OCI-LY1 (cell line): ENCODE measurements at regions not wholly inside any gene's neighbourhood (a gene's known extent, or its start where the extent isn't known, plus 50 kb on each side); places are given as distances from the start of the nearest gene placed in this dataset.

Experiments
- H2AFZ ChIP-seq: fragments of 200-600 bp; sonication (generic), shearing (Covaris generic); 2 replicates; pipeline ENCODE4 v1.6.0; 2014; ENCODE audit warnings: antibody characterized with exemption, mild to moderate bottlenecking, low read length
- H3F3A ChIP-seq: fragments of 200-600 bp; sonication (generic), shearing (Covaris generic); 2 replicates; pipeline ENCODE4 v1.6.0; 2014; ENCODE audit warnings: mild to moderate bottlenecking, antibody characterized with exemption, low read length, moderate library complexity; ENCODE audit not compliant: insufficient read depth
- H3K27ac ChIP-seq: fragments of 200-600 bp; sonication (generic); 2 replicates; pipeline ENCODE4 v1.5.1; 2014; ENCODE audit warnings: low read length, mixed run types, mild to moderate bottlenecking, low read depth; ENCODE audit not compliant: poor library complexity, severe bottlenecking
- H3K27me3 ChIP-seq: fragments of 200-600 bp; sonication (generic); 2 replicates; pipeline ENCODE4 v1.6.0; 2014; ENCODE audit warnings: antibody characterized with exemption, mild to moderate bottlenecking, low read length, moderate library complexity; ENCODE audit not compliant: insufficient read depth
- H3K36me3 ChIP-seq: fragments of 200-600 bp; sonication (generic); 2 replicates; pipeline ENCODE4 v1.6.1; 2014; ENCODE audit warnings: mild to moderate bottlenecking, antibody characterized with exemption, low read length, moderate library complexity, mixed read lengths; ENCODE audit not compliant: insufficient read depth
- H3K4me1 ChIP-seq: fragments of 200-600 bp; sonication (generic); 2 replicates; pipeline ENCODE4 v1.5.1; 2014; ENCODE audit warnings: mild to moderate bottlenecking, low read length, moderate library complexity; ENCODE audit not compliant: insufficient read depth, severe bottlenecking
- H3K4me2 ChIP-seq: fragments of 200-600 bp; sonication (generic), shearing (Covaris generic); 2 replicates; pipeline ENCODE4 v1.6.1; 2014; ENCODE audit warnings: low read length
- H3K4me3 ChIP-seq: fragments of 200-600 bp; sonication (generic); 2 replicates; pipeline ENCODE4 v1.5.1; 2014; ENCODE audit warnings: low read length, low read depth, mild to moderate bottlenecking, mixed read lengths; ENCODE audit not compliant: poor library complexity, severe bottlenecking
- H3K79me2 ChIP-seq: fragments of 200-600 bp; shearing (Covaris generic); 2 replicates; pipeline ENCODE4 v1.6.1; 2016; ENCODE audit warnings: mixed run types, low read length, mixed read lengths; ENCODE audit not compliant: insufficient read depth
- H3K9ac ChIP-seq: fragments of 200-600 bp; sonication (generic), shearing (Covaris generic); 2 replicates; pipeline ENCODE4 v1.6.1; 2014; ENCODE audit warnings: mild to moderate bottlenecking, low read length, mixed read lengths
- H3K9me2 ChIP-seq: fragments of 200-600 bp; sonication (generic), shearing (Covaris generic); 2 replicates; pipeline ENCODE4 v1.6.1; 2014; ENCODE audit warnings: low read depth, mild to moderate bottlenecking, low read length, mixed read lengths
- H3K9me3 ChIP-seq: fragments of 200-600 bp; shearing (Covaris generic); 2 replicates; pipeline ENCODE4 v1.6.1; 2014; ENCODE audit warnings: low read length, mixed read lengths
- H4K20me1 ChIP-seq: fragments of 200-600 bp; sonication (generic), shearing (Covaris generic); 2 replicates; pipeline ENCODE4 v1.6.0; 2016; ENCODE audit warnings: mild to moderate bottlenecking, low read length; ENCODE audit not compliant: insufficient read depth
- EZH2 ChIP-seq: fragments of 200-600 bp; sonication (generic), shearing (Covaris generic); IDR thresholded peaks from 2 replicates; pipeline ENCODE4 v1.8.0; 2017; ENCODE audit warnings: borderline replicate concordance, mixed run types, mild to moderate bottlenecking, antibody characterized with exemption, low read length, moderate library complexity, mixed read lengths
- TF ChIP-seq, protein P1 (sequence below): fragments of 200-600 bp; sonication (generic), shearing (Covaris generic); IDR thresholded peaks from 2 replicates; pipeline ENCODE4 v1.5.1; 2017; ENCODE audit warnings: mild to moderate bottlenecking, antibody characterized with exemption, low read length, moderate library complexity, mixed read lengths

DNA sequence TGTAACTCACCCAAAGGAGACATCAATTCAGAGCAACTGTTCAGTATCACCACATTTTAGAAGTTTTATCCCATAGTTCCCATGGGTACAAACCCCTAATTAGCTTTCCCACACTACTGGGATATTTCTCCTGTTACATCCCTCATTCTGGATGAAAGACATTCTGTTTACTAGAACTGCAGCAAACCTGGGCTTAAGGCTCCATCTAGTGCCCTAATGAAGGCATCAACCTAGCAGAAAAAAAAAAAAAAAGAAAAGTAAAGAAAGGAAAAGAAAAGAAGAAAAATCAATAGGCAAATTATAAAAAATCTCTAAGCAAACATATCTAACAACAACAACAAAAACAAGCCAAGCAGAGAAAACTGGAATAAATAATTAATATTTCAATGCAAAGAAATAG lies 133.7 kb upstream of the CPXCR1 start:
- Histone ChIP-seq H3K4me3 (no peak overlapping the region), H3K4me2 (no peak overlapping the region), H4K20me1 (no peaks in the 10 kb centered on the region), H3K36me3 (no peaks in the 10 kb centered on the region), H3K9ac (no peak overlapping the region), H3K27me3 (no peaks in the 10 kb centered on the region), H3K4me1 (no peaks in the 10 kb centered on the region), H3K79me2 (no peaks in the 10 kb centered on the region), H3F3A (no peaks in the 10 kb centered on the region), H3K9me3 (no peaks in the 10 kb centered on the region), H2AFZ (no peak overlapping the region), H3K27ac (no peak overlapping the region), H3K9me2 (no peaks in the 10 kb centered on the region)
- TF ChIP-seq EZH2: no peak
- TF ChIP-seq, protein P1, sequence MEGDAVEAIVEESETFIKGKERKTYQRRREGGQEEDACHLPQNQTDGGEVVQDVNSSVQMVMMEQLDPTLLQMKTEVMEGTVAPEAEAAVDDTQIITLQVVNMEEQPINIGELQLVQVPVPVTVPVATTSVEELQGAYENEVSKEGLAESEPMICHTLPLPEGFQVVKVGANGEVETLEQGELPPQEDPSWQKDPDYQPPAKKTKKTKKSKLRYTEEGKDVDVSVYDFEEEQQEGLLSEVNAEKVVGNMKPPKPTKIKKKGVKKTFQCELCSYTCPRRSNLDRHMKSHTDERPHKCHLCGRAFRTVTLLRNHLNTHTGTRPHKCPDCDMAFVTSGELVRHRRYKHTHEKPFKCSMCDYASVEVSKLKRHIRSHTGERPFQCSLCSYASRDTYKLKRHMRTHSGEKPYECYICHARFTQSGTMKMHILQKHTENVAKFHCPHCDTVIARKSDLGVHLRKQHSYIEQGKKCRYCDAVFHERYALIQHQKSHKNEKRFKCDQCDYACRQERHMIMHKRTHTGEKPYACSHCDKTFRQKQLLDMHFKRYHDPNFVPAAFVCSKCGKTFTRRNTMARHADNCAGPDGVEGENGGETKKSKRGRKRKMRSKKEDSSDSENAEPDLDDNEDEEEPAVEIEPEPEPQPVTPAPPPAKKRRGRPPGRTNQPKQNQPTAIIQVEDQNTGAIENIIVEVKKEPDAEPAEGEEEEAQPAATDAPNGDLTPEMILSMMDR: peak; percentile 35; the same call in 1 of the 2 replicates

DNA sequence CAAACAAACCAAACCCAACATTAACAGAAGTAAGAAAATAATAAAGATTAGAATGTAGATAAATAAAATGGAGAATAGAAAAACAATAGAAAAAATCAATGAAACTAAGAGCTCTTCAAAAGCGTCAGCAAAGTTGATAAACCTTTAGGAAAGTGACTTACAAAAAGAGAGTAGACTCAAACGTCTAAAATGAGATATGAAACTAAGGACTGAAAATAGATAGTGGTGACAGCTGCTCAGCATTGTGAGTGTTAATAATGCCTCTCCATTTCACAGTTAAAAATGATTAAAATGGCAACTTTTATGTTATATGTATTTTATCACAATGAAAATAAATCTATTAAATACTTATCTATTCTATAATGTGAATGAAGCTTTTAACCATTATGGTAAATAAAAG lies 125.7 kb upstream of the CPXCR1 start:
- no peak for TF ChIP-seq EZH2
- TF ChIP-seq, protein P1: no peak
- no peak overlapping the region for H3K9ac ChIP-seq
- no peaks in the 10 kb centered on the region for H3K79me2 ChIP-seq

DNA sequence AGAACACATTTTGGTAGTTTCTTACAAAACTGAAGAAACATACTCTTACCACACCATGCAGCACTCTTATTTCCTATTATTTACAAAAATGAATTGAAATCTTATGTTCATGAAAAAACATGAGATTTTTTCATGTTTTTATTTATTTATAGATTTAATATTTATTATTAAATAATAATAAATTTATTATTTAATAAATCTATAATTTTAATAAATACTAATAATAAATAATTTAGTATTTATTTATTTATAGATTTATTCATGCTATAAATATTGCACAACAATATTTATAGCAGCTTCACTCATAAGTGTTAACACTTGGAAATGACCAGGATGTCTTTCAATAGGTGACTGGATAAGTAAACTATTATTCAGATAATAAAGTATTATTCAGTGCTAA lies 91.6 kb upstream of the CPXCR1 start:
- Histone ChIP-seq H3K9ac (no peak overlapping the region), H3K4me2 (no peak overlapping the region), H3K9me3 (no peaks in the 10 kb centered on the region), H3K79me2 (no peaks in the 10 kb centered on the region), H3K27ac (no peak overlapping the region), H2AFZ (no peak overlapping the region), H3K4me1 (no peaks in the 10 kb centered on the region), H3K9me2 (no peaks in the 10 kb centered on the region), H3F3A (no peaks in the 10 kb centered on the region), H3K36me3 (no peaks in the 10 kb centered on the region), H4K20me1 (no peaks in the 10 kb centered on the region), H3K27me3 (no peaks in the 10 kb centered on the region), H3K4me3 (no peak overlapping the region)
- TF ChIP-seq, protein P1: no peak
- TF ChIP-seq EZH2: no peak

More for the DNA sequence above, 125.7 kb upstream of the CPXCR1 start:
- Histone ChIP-seq H3K27ac (no peak overlapping the region), H3K9me2 (no peaks in the 10 kb centered on the region), H3K4me3 (no peak overlapping the region), H3K27me3 (no peaks in the 10 kb centered on the region), H4K20me1 (no peaks in the 10 kb centered on the region), H2AFZ (no peak overlapping the region), H3K36me3 (no peaks in the 10 kb centered on the region), H3K4me1 (no peaks in the 10 kb centered on the region), H3K9me3 (no peaks in the 10 kb centered on the region), H3F3A (no peaks in the 10 kb centered on the region), H3K4me2 (no peak overlapping the region)
